ENCODE measurements at regions not wholly inside any gene's neighbourhood (a gene's known extent, or its start where the extent isn't known, plus 50 kb on each side); places are given as distances from the start of the nearest gene placed in this dataset.
"Not testable (repeated sequence)": the region's sequence is repeated elsewhere in the genome, so short reads cannot be mapped to it uniquely, and the experiment has no call there.

GRCh38 chr14:105706701-105707019 is 180.3 kb downstream of the TMEM121 start:
- in situ Hi-C loops (cut with MboI; ENCODE audit: low sequenced_read_pairs) = loop anchor here (5.0 kb wide), 1 partner anchor 119 kb away; no protein-coding TSS in a partner anchor

- in situ Hi-C loops (cut with MboI; ENCODE audit: low sequenced_read_pairs) = loop anchor here (5.0 kb wide), 1 partner anchor 120 kb away; no protein-coding TSS in a partner anchor
Measured at GRCh38 chr14:105707099-105707498, 180.7 kb downstream of the TMEM121 start.

- in situ Hi-C loops (cut with MboI; ENCODE audit: low sequenced_read_pairs) = loop anchor here (5.0 kb wide), 1 partner anchor 120 kb away; no protein-coding TSS in a partner anchor
Measured at GRCh38 chr14:105707723-105708151, 181.4 kb downstream of the TMEM121 start.

- in situ Hi-C loops (cut with MboI; ENCODE audit: low sequenced_read_pairs) = loop anchor here (5.0 kb wide), 1 partner anchor 121 kb away; no protein-coding TSS in a partner anchor
Measured at GRCh38 chr14:105708251-105709134, 182.1 kb downstream of the TMEM121 start.

GRCh38 chr14:105709281-105710118 is 183.1 kb downstream of the TMEM121 start:
- in situ Hi-C loops (cut with MboI; ENCODE audit: low sequenced_read_pairs) = loop anchor here (5.0 kb wide), 1 partner anchor 122 kb away; no protein-coding TSS in a partner anchor

GRCh38 chr14:105710119-105711043 is 184.0 kb downstream of the TMEM121 start:
- in situ Hi-C loops (cut with MboI; ENCODE audit: low sequenced_read_pairs) = no loop called here

GRCh38 chr14:105711044-105711620 is 184.7 kb downstream of the TMEM121 start:
- in situ Hi-C loops (cut with MboI; ENCODE audit: low sequenced_read_pairs) = no loop called here

GRCh38 chr14:105711841-105712460 is 185.6 kb downstream of the TMEM121 start:
- in situ Hi-C loops (cut with MboI; ENCODE audit: low sequenced_read_pairs) = no loop called here

- in situ Hi-C loops (cut with MboI; ENCODE audit: low sequenced_read_pairs) = not testable (repeated sequence)
Measured at GRCh38 chr14:105712670-105713069, 186.3 kb downstream of the TMEM121 start.

- in situ Hi-C loops (cut with MboI; ENCODE audit: low sequenced_read_pairs) = not testable (repeated sequence)
Measured at GRCh38 chr14:105713160-105713559, 186.8 kb downstream of the TMEM121 start.

- in situ Hi-C loops (cut with MboI; ENCODE audit: low sequenced_read_pairs) = not testable (repeated sequence)
Measured at GRCh38 chr14:105713836-105714235, 187.5 kb downstream of the TMEM121 start.

GRCh38 chr14:105718787-105719186 is 192.4 kb downstream of the TMEM121 start:
- in situ Hi-C loops (cut with MboI; ENCODE audit: low sequenced_read_pairs) = not testable (repeated sequence)

- in situ Hi-C loops (cut with MboI; ENCODE audit: low sequenced_read_pairs) = not testable (repeated sequence)
Measured at GRCh38 chr14:105720106-105720505, 193.7 kb downstream of the TMEM121 start.

- in situ Hi-C loops (cut with MboI; ENCODE audit: low sequenced_read_pairs) = not testable (repeated sequence)
Measured at GRCh38 chr14:105720852-105721601, 194.6 kb downstream of the TMEM121 start.

GRCh38 chr14:105721602-105721970 is 195.2 kb downstream of the TMEM121 start:
- in situ Hi-C loops (cut with MboI; ENCODE audit: low sequenced_read_pairs) = not testable (repeated sequence)

- in situ Hi-C loops (cut with MboI; ENCODE audit: low sequenced_read_pairs) = not testable (repeated sequence)
Measured at GRCh38 chr14:105721996-105722709, 195.8 kb downstream of the TMEM121 start.

- in situ Hi-C loops (cut with MboI; ENCODE audit: low sequenced_read_pairs) = not testable (repeated sequence)
Measured at GRCh38 chr14:105723271-105723670, 196.9 kb downstream of the TMEM121 start.

- in situ Hi-C loops (cut with MboI; ENCODE audit: low sequenced_read_pairs) = not testable (repeated sequence)
Measured at GRCh38 chr14:105723776-105724175, 197.4 kb downstream of the TMEM121 start.
